Trophoblast cell (in vitro differentiated cells and primary cell): ENCODE measurements at regions not wholly inside any gene's neighbourhood (a gene's known extent, or its start where the extent isn't known, plus 50 kb on each side); places are given as distances from the start of the nearest gene placed in this dataset.

ENCODE experiments used
- DNase-seq, 2 donors: peaks; one replicate each; pipeline ENCODE4 v3.0.0-alpha.2; 2016
- H2AFZ ChIP-seq: 2 replicates; pipeline ENCODE4 v1.6.1; 2013; ENCODE audit warnings: low read length, moderate library complexity, mild to moderate bottlenecking; ENCODE audit not compliant: insufficient read depth, poor library complexity
- H2AK5ac ChIP-seq: 2 replicates; pipeline ENCODE4 v1.6.1; 2013; ENCODE audit warnings: mild to moderate bottlenecking, low read length
- H2BK120ac ChIP-seq: 2 replicates; pipeline ENCODE4 v1.6.1; 2013; ENCODE audit warnings: low read length, mild to moderate bottlenecking, moderate library complexity; ENCODE audit not compliant: insufficient read depth, poor library complexity
- H2BK12ac ChIP-seq: 2 replicates; pipeline ENCODE4 v1.6.1; 2013; ENCODE audit warnings: mild to moderate bottlenecking, low read length, moderate library complexity
- H2BK5ac ChIP-seq: 2 replicates; pipeline ENCODE4 v1.6.1; 2013; ENCODE audit warnings: low read length, low read depth, moderate library complexity, mild to moderate bottlenecking; ENCODE audit not compliant: poor library complexity
- H3K14ac ChIP-seq: 2 replicates; pipeline ENCODE4 v1.6.1; 2013; ENCODE audit warnings: mild to moderate bottlenecking, low read length
- H3K18ac ChIP-seq: 2 replicates; pipeline ENCODE4 v1.6.1; 2013; ENCODE audit warnings: mild to moderate bottlenecking, low read length
- H3K23ac ChIP-seq: 2 replicates; pipeline ENCODE4 v1.6.1; 2013; ENCODE audit warnings: low read length
- H3K27ac ChIP-seq: 2 replicates; pipeline ENCODE4 v1.5.1; 2013; ENCODE audit warnings: low read depth, mild to moderate bottlenecking, inconsistent platforms, low read length, moderate library complexity
- H3K27me3 ChIP-seq: 2 replicates; pipeline ENCODE4 v1.6.1; 2013; ENCODE audit warnings: inconsistent platforms, mild to moderate bottlenecking, low read length, moderate library complexity; ENCODE audit not compliant: insufficient read depth
- H3K36me3 ChIP-seq, 2 experiments: 1 replicate in 1 of 2; 2 replicates in 1 of 2; pipeline ENCODE4 v1.6.1; 2013; ENCODE audit warnings: low read length in 2 of 2, mild to moderate bottlenecking in 2 of 2, moderate library complexity in 1 of 2; ENCODE audit not compliant: insufficient read depth in 2 of 2, control insufficient read depth in 1 of 2
- H3K4ac ChIP-seq: 2 replicates; pipeline ENCODE4 v1.6.1; 2013; ENCODE audit warnings: low read depth, mild to moderate bottlenecking, low read length, moderate library complexity
- H3K4me1 ChIP-seq, 2 experiments: 1 replicate in 1 of 2; 2 replicates in 1 of 2; pipeline ENCODE4 v1.6.1; 2013; ENCODE audit warnings: low read length in 2 of 2, mild to moderate bottlenecking in 2 of 2, moderate library complexity in 1 of 2; ENCODE audit not compliant: insufficient read depth in 2 of 2, control insufficient read depth in 1 of 2
- H3K4me2 ChIP-seq: 2 replicates; pipeline ENCODE4 v1.6.1; 2013; ENCODE audit warnings: inconsistent platforms, mild to moderate bottlenecking, low read length, moderate library complexity
- H3K4me3 ChIP-seq: 2 replicates; pipeline ENCODE4 v1.5.1; 2013; ENCODE audit warnings: mild to moderate bottlenecking, low read depth, low read length, inconsistent platforms
- H3K79me1 ChIP-seq: one replicate; pipeline ENCODE4 v1.6.1; 2013; ENCODE audit warnings: low read length
- H3K79me2 ChIP-seq: 2 replicates; pipeline ENCODE4 v1.6.1; 2013; ENCODE audit warnings: low read length, mild to moderate bottlenecking; ENCODE audit not compliant: control insufficient read depth, insufficient read depth, poor library complexity
- H3K9ac ChIP-seq: 2 replicates; pipeline ENCODE4 v1.6.1; 2013; ENCODE audit warnings: mild to moderate bottlenecking, low read length
- H3K9me3 ChIP-seq: 2 replicates; pipeline ENCODE4 v1.6.1; 2013; ENCODE audit warnings: low read depth, mild to moderate bottlenecking, control low read depth, inconsistent platforms, low read length; ENCODE audit not compliant: insufficient read depth
- H4K12ac ChIP-seq: 2 replicates; pipeline ENCODE4 v1.6.1; 2013; ENCODE audit warnings: low read depth, mild to moderate bottlenecking, low read length, moderate library complexity
- H4K8ac ChIP-seq: 2 replicates; pipeline ENCODE4 v1.6.1; 2013; ENCODE audit warnings: low read depth, mild to moderate bottlenecking, low read length, moderate library complexity
- H4K91ac ChIP-seq: one replicate; pipeline ENCODE4 v1.6.1; 2013; ENCODE audit warnings: low read depth, mild to moderate bottlenecking, low read length, moderate library complexity
- WGBS: extraction: QIAGEN DNeasy Blood & Tissue Kit; methylation state at CpG from one replicate; pipeline ENCODE4 v1.1.7; 2013; ENCODE audit warnings: missing lambda C conversion rate; ENCODE audit not compliant: insufficient read length, insufficient coverage; ENCODE audit errors: extremely low coverage; 5-methylcytosine and 5-hydroxymethylcytosine counted together

- Histone ChIP-seq H3K18ac (no peak overlapping the region), H4K91ac (no peak overlapping the region), H3K36me3 (no peaks in the 10 kb centered on the region), H3K23ac (no peak overlapping the region), H3K27ac (no peak overlapping the region), H3K9ac (no peak overlapping the region), H3K14ac (no peak overlapping the region), H3K79me2 (no peaks in the 10 kb centered on the region), H4K8ac (no peak overlapping the region), H3K4me2 (no peak overlapping the region), H2AK5ac (no peak overlapping the region), H2BK120ac (no peak overlapping the region), H4K12ac (no peak overlapping the region), H3K79me1 (no peaks in the 10 kb centered on the region), H3K4me1 (no peaks in the 10 kb centered on the region), H3K27me3 (no peaks in the 10 kb centered on the region), H3K4ac (no peak overlapping the region), H3K9me3 (no peaks in the 10 kb centered on the region), H2BK12ac (no peak overlapping the region), H3K4me3 (no peak overlapping the region), H2AFZ (no peak overlapping the region), H2BK5ac (no peak overlapping the region)
- no peak for DNase-seq
- no CpG with 5 or more reads among the region's 2 CpGs for WGBS
These were observed 178.3 kb downstream of the KBTBD8 start for GRCh38 chr3:67176396-67176795.

- H3K4me1 ChIP-seq = no peaks in the 10 kb centered on the region
- no peak overlapping the region for H3K9ac ChIP-seq
- no peak overlapping the region for H2AK5ac ChIP-seq
- no peak overlapping the region for H4K91ac ChIP-seq
- H4K12ac ChIP-seq = no peak overlapping the region
- no peaks in the 10 kb centered on the region for H3K9me3 ChIP-seq
- no peak overlapping the region for H3K27ac ChIP-seq
- no peak overlapping the region for H2BK12ac ChIP-seq
- H3K4me2 ChIP-seq = no peak overlapping the region
- no peak overlapping the region for H3K4me3 ChIP-seq
- H3K23ac ChIP-seq = no peak overlapping the region
- no peak overlapping the region for H2BK120ac ChIP-seq
- no peak overlapping the region for H3K18ac ChIP-seq
- H3K14ac ChIP-seq = no peak overlapping the region
- H3K79me1 ChIP-seq = no peaks in the 10 kb centered on the region
- no peak overlapping the region for H3K4ac ChIP-seq
- no peaks in the 10 kb centered on the region for H3K79me2 ChIP-seq
- DNase-seq = peak in 1 of 2 donors; percentile 84
- WGBS = no CpG with 5 or more reads among the region's 8 CpGs
- no peak overlapping the region for H2AFZ ChIP-seq
- H2BK5ac ChIP-seq = no peak overlapping the region
- H4K8ac ChIP-seq = no peak overlapping the region
- no peaks in the 10 kb centered on the region for H3K27me3 ChIP-seq
- no peaks in the 10 kb centered on the region for H3K36me3 ChIP-seq
These were observed 194.4 kb downstream of the KBTBD8 start for GRCh38 chr3:67192466-67192865.

GRCh38 chr3:67196677-67197076, 198.6 kb downstream of the KBTBD8 start:
- no peaks in the 10 kb centered on the region for H3K79me1 ChIP-seq
- no peak overlapping the region for H4K91ac ChIP-seq
- H2AFZ ChIP-seq = no peak overlapping the region
- no peak overlapping the region for H2BK5ac ChIP-seq
- H4K12ac ChIP-seq = no peak overlapping the region
- no peak overlapping the region for H2AK5ac ChIP-seq
- H3K36me3 ChIP-seq = no peaks in the 10 kb centered on the region
- no peaks in the 10 kb centered on the region for H3K4me1 ChIP-seq
- H3K4me3 ChIP-seq = no peak overlapping the region
- H2BK12ac ChIP-seq = no peak overlapping the region
- no peak overlapping the region for H3K4ac ChIP-seq
- no peak overlapping the region for H3K9ac ChIP-seq
- no peaks in the 10 kb centered on the region for H3K27me3 ChIP-seq
- H3K18ac ChIP-seq = no peak overlapping the region
- H3K9me3 ChIP-seq = no peaks in the 10 kb centered on the region
- no peak overlapping the region for H3K27ac ChIP-seq
- DNase-seq = no peak
- no peak overlapping the region for H3K4me2 ChIP-seq
- H4K8ac ChIP-seq = no peak overlapping the region
- no peak overlapping the region for H3K14ac ChIP-seq
- H3K23ac ChIP-seq = no peak overlapping the region
- H3K79me2 ChIP-seq = no peaks in the 10 kb centered on the region
- no CpG with 5 or more reads among the region's 9 CpGs for WGBS
- H2BK120ac ChIP-seq = no peak overlapping the region

- Histone ChIP-seq H3K4me2 (no peak overlapping the region), H3K23ac (no peak overlapping the region), H2AFZ (no peak overlapping the region), H3K4me1 (no peaks in the 10 kb centered on the region), H2BK120ac (no peak overlapping the region), H4K8ac (no peak overlapping the region), H3K9ac (no peak overlapping the region), H3K36me3 (no peaks in the 10 kb centered on the region), H2BK12ac (no peak overlapping the region), H2BK5ac (no peak overlapping the region), H3K14ac (no peak overlapping the region), H3K27ac (no peak overlapping the region), H2AK5ac (no peak overlapping the region), H3K18ac (no peak overlapping the region), H3K4me3 (no peak overlapping the region), H4K91ac (no peak overlapping the region), H3K79me1 (no peaks in the 10 kb centered on the region), H3K79me2 (no peaks in the 10 kb centered on the region), H4K12ac (no peak overlapping the region), H3K27me3 (no peaks in the 10 kb centered on the region), H3K9me3 (no peaks in the 10 kb centered on the region), H3K4ac (no peak overlapping the region)
- WGBS = no CpG with 5 or more reads among the region's 1 CpG
- no peak for DNase-seq
These were observed 200.3 kb downstream of the KBTBD8 start for GRCh38 chr3:67198374-67198773.
